Immature natural killer cell (primary cell): ENCODE measurements at regions not wholly inside any gene's neighbourhood (a gene's known extent, or its start where the extent isn't known, plus 50 kb on each side); places are given as distances from the start of the nearest gene placed in this dataset.

Experiments
- DNase-seq, 3 donors: peaks; one replicate each; pipeline ENCODE4 v3.0.0; 2022; ENCODE audit warnings: mixed read lengths in 1 of 3
- H3K27ac Mint-ChIP-seq, 6 donors: one replicate each; pipeline ENCODE4 v1.8.0; 2020; ENCODE audit warnings: mixed read lengths in 6 of 6, mild to moderate bottlenecking in 5 of 6, inconsistent platforms in 4 of 6, moderate library complexity in 3 of 6
- H3K27me3 Mint-ChIP-seq, 3 donors: one replicate each; pipeline ENCODE4 v1.8.0; 2020 to 2021; ENCODE audit warnings: low read depth in 3 of 3, mild to moderate bottlenecking in 3 of 3, mixed read lengths in 3 of 3, moderate library complexity in 3 of 3, inconsistent platforms in 1 of 3
- H3K36me3 Mint-ChIP-seq, 3 donors: one replicate each; pipeline ENCODE4 v1.8.0; 2020; ENCODE audit warnings: mixed read lengths in 3 of 3, inconsistent platforms in 2 of 3, mild to moderate bottlenecking in 2 of 3
- H3K4me1 Mint-ChIP-seq, 2 donors: one replicate each; pipeline ENCODE4 v1.8.0; 2020; ENCODE audit warnings: inconsistent platforms in 2 of 2, mild to moderate bottlenecking in 2 of 2, mixed read lengths in 2 of 2, moderate library complexity in 1 of 2
- H3K4me3 Mint-ChIP-seq, 5 donors: one replicate each; pipeline ENCODE4 v1.8.0; 2020; ENCODE audit warnings: mild to moderate bottlenecking in 5 of 5, mixed read lengths in 5 of 5, inconsistent platforms in 3 of 5, moderate library complexity in 3 of 5
- H3K9me3 Mint-ChIP-seq, 6 donors: one replicate each; pipeline ENCODE4 v1.8.0; 2020; ENCODE audit warnings: mild to moderate bottlenecking in 6 of 6, mixed read lengths in 6 of 6, inconsistent platforms in 4 of 6, moderate library complexity in 3 of 6

DNA sequence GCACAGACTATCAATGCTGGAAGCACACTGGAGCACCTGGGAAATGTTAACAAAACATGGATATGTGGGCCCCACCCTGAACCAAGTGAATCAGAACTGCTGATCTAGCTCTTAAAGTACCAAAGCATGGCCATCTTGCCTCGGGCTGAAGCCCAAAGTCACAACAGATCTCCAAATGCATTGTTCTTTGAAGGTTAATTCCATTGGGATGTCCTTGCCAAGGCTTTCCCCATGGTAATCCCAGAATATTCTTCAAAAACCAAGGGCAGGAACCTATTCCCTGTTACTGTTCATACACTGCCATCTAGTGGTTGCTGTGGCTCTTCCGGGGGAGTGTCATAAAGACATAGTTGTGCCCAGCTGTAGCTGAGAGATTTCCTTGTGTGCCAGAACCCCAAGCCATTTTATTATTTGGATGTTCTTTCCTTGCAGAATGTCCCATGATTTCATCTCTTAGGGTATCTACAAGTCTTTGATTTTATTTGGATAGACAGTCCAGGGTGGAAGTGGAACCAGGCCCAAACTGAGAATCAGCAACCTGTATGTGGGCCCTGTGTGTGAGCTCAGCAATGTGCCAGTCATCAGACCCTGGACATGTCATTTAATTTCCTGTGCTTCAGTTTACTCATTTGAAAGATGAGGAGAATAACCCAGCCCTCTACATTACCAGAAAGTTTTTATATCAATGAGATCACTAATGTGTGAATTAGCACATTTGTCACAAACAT is 290.0 kb downstream of the ACTL7B start:
- Mint-ChIP-seq H3K27me3 (peaks cover 0 to 2% (median 0%) of the 10 kb centered on the region in 3 donors), H3K27ac (no peak overlapping the region), H3K36me3 (no peaks in the 10 kb centered on the region), H3K9me3 (no peaks in the 10 kb centered on the region), H3K4me3 (no peak overlapping the region), H3K4me1 (no peaks in the 10 kb centered on the region)
- no peak for DNase-seq

DNA sequence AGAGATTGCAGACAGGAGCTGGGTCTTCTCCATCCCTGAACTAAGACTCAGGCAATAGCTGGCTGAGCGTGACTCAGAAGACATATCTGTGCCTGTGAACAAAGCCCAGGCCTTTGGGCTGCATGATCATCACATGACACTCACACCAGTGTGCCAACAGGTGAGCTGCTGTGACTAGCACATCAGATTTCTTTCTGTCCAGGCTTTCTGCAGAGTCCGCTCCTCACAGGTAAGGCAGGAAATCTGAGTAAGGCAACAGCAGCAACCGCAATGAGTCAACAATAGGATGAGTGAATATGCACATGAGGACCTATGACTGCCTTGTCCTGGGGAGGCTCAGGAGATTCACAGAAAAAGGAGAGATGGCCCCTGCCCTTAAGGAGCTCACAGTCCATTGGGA is 293.6 kb downstream of the ACTL7B start:
- DNase-seq, result no peak
- H3K27me3 Mint-ChIP-seq, result peaks cover 2% of the 10 kb centered on the region in 3 donors
- no peaks in the 10 kb centered on the region for H3K4me1 Mint-ChIP-seq
- no peak overlapping the region for H3K4me3 Mint-ChIP-seq
- no peaks in the 10 kb centered on the region for H3K36me3 Mint-ChIP-seq
- H3K27ac Mint-ChIP-seq, result no peak overlapping the region
- no peaks in the 10 kb centered on the region for H3K9me3 Mint-ChIP-seq

DNA sequence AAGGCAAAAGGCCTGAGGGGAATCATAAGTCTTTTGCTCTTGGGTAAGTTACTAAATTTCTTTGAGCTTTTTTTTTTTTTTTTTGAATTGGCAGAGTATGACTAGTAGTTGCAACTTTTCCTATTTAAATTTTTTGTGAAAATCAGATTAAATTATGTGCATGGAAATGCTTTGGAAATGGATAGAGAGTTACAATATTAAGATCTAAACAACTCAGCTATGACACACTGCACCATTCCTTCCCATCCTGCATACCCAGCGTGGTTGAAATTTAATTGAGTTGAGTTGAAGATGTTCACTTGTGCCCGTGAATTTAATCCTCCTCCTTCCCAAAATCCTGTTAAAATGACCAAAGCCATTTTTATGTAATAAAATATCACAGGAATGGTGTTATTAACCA is 296.4 kb downstream of the ACTL7B start:
- Mint-ChIP-seq H3K4me3 (no peak overlapping the region), H3K9me3 (peaks cover 0 to 2% (median 0%) of the 10 kb centered on the region in 6 donors), H3K4me1 (no peaks in the 10 kb centered on the region), H3K36me3 (no peaks in the 10 kb centered on the region), H3K27me3 (peaks cover 2% of the 10 kb centered on the region in 3 donors), H3K27ac (no peak overlapping the region)
- DNase-seq, result no peak

DNA sequence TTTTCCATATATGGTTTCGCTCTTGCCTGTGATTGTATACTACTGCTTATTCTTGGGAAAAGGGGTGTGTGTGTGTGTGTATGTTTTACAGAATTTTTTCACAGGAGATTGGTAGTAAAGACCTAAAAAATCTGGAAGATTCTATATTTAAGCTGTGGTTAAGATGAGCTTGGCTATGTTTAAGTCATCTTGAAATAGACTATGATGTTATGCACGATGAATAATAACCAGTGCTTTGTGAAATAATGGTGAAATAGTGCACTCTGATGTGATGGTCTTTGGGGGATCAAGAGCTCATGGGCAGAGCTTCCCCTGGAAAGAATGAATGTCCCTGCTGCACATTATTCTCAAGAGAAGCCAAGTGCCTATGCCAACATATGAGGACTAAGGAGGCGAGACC is 301.0 kb downstream of the ACTL7B start:
- Mint-ChIP-seq H3K27ac (no peak overlapping the region), H3K36me3 (no peaks in the 10 kb centered on the region), H3K4me3 (no peak overlapping the region), H3K9me3 (peaks cover 0 to 4% (median 0%) of the 10 kb centered on the region in 6 donors), H3K27me3 (peaks cover 0 to 2% (median 2%) of the 10 kb centered on the region in 3 donors), H3K4me1 (no peaks in the 10 kb centered on the region)
- DNase-seq, result no peak

DNA sequence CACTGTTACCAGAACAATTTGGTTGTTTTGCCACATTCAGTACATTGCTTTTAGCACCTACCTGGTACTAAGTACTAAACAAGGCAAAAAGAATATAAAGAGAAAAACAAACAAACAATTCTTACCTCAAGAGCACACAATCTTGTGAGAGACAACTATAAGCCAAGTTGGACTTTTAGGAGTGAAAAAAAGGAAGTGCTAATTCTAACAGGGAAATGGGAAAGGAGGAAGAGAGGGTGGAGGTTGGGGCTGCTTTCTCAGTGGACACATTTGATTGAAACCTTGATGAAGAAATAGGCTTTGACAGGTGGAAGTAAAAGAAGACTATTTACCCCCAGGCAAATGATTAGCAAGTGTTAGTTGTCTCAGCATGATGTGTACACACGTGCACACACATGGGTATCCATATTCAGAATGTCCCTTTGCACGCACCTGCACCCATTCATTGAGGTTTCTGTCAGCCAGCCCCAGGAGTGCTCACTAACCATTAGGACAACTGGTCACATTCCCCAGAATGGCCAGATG is 302.6 kb downstream of the ACTL7B start:
- Mint-ChIP-seq H3K4me3 (no peak overlapping the region), H3K36me3 (no peaks in the 10 kb centered on the region), H3K27ac (no peak overlapping the region), H3K27me3 (peaks cover 0 to 2% (median 0%) of the 10 kb centered on the region in 3 donors), H3K9me3 (peaks cover 0 to 4% (median 0%) of the 10 kb centered on the region in 6 donors), H3K4me1 (no peaks in the 10 kb centered on the region)
- DNase-seq, result no peak

DNA sequence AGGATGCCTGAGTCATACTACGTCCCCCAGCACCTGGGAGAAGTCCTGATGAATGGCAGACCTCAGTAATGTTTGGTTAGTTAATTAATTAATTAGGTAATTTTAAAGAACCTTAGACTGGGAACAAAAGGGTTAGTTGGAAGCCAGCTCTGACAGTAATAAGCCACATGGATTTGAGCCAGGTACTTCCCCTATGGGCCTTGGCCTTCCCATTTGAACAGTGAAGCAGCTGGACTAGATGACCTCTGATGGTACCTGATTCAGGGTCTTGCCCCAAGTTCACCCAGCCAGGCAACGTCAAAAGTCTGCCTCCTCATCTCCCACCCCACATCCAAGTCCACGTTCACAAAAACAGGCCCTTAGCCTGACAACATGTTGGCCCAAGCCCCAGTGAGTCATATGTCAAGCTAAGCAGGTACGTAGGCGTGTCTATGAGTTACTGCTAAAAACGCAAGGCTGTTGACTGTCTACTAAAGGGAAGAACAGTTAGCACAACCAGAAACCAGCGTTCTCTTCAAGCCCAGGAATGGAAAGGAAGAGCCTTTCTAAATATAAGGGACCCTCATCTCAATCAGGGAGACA is 303.2 kb downstream of the ACTL7B start:
- peaks cover 0 to under 1% (median 0%) of the 10 kb centered on the region in 3 donors for H3K27me3 Mint-ChIP-seq
- H3K27ac Mint-ChIP-seq, result no peak overlapping the region
- no peaks in the 10 kb centered on the region for H3K36me3 Mint-ChIP-seq
- DNase-seq, result no peak
- H3K9me3 Mint-ChIP-seq, result peaks cover 0 to 4% (median 0%) of the 10 kb centered on the region in 6 donors
- no peak overlapping the region for H3K4me3 Mint-ChIP-seq
- no peaks in the 10 kb centered on the region for H3K4me1 Mint-ChIP-seq

DNA sequence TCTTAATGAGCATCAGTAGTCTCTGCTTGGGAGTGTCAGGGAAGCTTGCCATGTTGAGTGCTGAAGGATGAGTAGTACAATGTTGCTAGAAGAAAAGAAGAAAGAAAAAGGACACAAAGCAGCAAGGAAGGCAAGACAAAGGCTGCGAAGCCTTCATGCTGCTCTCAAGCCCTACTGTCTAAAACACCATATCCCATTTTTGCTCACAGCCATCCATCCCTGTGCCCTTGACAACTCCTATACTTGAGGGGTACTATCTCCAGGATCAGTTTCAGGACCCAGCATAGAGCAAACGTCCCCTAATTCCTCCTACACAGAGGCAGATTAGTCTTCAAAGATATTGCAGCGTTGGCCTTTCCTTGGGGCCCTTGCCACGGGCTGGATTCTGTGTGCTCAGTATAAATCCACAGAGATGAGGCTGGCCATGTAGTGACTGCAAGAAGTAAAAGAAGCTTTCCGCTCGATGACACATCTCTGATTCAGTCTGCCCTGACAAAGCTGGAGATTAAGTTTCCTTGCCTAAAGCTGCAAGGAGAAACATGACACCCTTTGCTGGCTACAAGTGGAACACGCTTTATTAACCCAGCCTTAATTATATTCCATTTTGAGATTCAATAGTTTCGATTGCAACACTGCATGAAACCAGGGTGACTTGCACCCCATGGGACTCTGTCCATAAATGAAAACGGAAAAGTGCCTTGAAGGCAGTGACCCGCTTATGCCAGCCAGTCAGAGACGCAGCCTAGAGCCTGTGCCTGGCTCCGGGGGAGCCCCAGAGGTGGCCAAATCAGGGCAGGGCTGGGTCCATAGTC is 304.6 kb downstream of the ACTL7B start:
- no peaks in the 10 kb centered on the region for H3K27me3 Mint-ChIP-seq
- H3K36me3 Mint-ChIP-seq, result no peaks in the 10 kb centered on the region
- DNase-seq, result no peak
- H3K4me1 Mint-ChIP-seq, result no peaks in the 10 kb centered on the region
- no peak overlapping the region for H3K27ac Mint-ChIP-seq
- peaks cover 0 to 2% (median 0%) of the 10 kb centered on the region in 6 donors for H3K9me3 Mint-ChIP-seq
- H3K4me3 Mint-ChIP-seq, result no peak overlapping the region

DNA sequence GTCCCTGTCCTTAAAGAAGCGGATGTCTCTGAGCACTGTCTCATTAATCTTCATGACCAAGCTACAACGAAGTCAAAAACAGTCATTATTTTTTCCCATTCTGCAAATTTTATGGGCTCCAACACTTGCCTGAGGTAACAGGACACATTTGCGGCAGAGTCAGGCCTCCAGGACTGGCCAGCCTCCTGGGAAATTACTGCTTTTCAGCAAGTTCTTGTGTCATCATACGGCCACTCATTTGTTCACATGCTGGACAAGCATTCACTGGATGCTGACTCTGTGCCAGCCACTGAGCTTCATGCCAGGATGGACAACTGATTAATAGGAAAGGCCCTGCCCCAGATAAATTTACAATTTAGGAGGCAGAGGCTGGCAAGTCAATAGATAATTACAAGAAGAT is 305.7 kb downstream of the ACTL7B start:
- no peaks in the 10 kb centered on the region for H3K36me3 Mint-ChIP-seq
- H3K4me1 Mint-ChIP-seq, result no peaks in the 10 kb centered on the region
- no peaks in the 10 kb centered on the region for H3K27me3 Mint-ChIP-seq
- peaks cover 0 to 2% (median 0%) of the 10 kb centered on the region in 6 donors for H3K9me3 Mint-ChIP-seq
- H3K4me3 Mint-ChIP-seq, result no peak overlapping the region
- no peak for DNase-seq
- no peak overlapping the region for H3K27ac Mint-ChIP-seq

DNA sequence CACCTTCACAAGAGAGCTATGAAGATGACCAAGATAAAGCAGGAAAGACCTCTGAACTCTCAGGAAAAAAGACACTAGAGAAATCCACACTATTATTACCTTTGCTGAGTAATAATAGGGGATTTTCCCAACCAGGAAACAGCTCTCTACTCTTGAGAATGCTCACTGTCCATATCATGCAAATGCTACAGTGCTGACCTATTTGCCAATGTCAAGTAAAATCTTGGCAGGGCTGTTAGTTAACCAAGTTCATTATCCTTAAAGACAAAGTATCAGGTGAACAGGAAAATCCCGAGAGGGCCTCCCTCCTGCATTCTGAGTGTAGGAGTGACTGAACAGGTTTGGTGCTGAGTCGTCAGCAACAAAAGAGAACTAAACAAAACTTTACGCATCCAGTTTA is 306.6 kb downstream of the ACTL7B start:
- H3K4me1 Mint-ChIP-seq, result no peaks in the 10 kb centered on the region
- H3K27ac Mint-ChIP-seq, result no peak overlapping the region
- H3K9me3 Mint-ChIP-seq, result peaks cover 0 to 3% (median 0%) of the 10 kb centered on the region in 6 donors
- H3K4me3 Mint-ChIP-seq, result no peak overlapping the region
- H3K36me3 Mint-ChIP-seq, result no peaks in the 10 kb centered on the region
- DNase-seq, result no peak
- peaks cover 0 to 2% (median 0%) of the 10 kb centered on the region in 3 donors for H3K27me3 Mint-ChIP-seq

DNA sequence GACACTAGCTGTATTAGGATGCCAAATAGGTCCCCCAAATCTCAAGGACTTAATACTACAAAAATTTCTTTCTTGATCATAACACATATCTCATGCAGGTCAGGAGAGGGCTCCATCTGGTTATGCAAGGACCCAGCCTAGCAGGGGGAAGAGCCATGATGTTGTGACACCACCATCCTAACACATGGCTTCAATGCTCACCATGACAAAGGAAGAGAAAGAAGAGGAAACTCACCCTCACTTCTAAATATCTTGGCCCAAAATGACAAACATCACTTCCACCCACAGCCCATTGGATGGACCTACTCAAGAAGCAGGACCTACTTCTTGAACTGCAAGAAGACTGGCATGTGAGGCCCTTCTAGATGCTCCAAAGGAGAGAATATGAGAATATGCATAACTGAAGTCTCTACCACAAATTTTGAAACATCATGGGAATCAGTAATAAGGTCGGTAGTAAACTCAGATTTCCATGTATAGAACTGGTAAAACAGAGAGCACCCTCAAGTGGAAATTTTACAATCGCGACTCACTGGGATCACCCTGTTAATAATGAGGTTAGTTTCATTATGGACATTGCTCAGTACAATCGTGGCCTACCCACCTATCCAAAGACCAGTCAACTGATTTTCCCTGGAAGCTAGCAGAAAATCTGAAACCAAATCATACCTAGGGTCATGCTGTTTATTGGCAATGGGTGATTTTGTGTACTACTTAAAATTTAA is 308.2 kb downstream of the ACTL7B start:
- Mint-ChIP-seq H3K4me1 (no peaks in the 10 kb centered on the region), H3K9me3 (peaks cover 0 to 3% (median 0%) of the 10 kb centered on the region in 6 donors), H3K4me3 (no peak overlapping the region), H3K27me3 (peaks cover 0 to 4% (median 2%) of the 10 kb centered on the region in 3 donors), H3K36me3 (no peaks in the 10 kb centered on the region), H3K27ac (no peak overlapping the region)
- DNase-seq, result no peak

DNA sequence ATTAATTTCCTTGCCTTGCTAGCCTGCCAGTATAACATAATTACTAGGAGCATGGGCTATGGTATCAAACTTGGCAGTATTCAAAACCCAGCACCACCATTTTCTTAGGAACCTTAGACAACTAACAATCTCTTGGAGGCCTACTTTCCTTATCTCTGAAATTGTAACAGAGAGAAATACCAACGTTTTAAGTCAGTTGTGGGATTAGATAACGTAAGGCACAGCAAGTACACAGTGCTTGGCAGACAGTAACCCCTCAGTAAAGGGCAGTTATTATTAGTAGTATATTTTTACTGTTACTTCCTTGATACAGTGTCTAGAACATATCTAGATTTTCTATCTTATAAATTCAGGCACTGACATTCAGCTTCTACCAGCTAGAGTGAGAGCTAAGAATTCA is 309.6 kb downstream of the ACTL7B start:
- Mint-ChIP-seq H3K9me3 (peaks cover 0 to 3% (median 0%) of the 10 kb centered on the region in 6 donors), H3K27me3 (peaks cover 0 to 4% (median 2%) of the 10 kb centered on the region in 3 donors), H3K27ac (no peak overlapping the region), H3K36me3 (no peaks in the 10 kb centered on the region), H3K4me1 (no peaks in the 10 kb centered on the region), H3K4me3 (no peak overlapping the region)
- no peak for DNase-seq

DNA sequence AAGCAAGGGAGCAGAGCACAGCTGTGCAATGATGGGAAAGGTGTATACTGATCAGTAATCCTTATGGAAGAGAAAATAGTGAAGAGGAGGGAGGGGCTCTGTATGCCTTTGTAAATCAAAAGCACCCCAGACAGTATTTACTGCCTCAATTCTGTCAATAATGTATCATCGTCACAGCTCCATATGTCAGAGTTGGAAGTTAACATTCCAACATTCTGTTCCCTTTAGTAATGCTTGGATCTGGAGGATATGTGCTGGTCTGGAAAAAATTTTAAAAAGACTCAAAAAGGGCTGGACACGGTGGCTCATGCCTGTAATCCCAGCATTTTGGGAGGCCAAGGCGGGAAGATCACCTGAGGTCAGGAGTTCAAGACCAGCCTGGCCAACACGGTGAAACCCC is 310.4 kb downstream of the ACTL7B start:
- H3K4me3 Mint-ChIP-seq, result no peak overlapping the region
- no peak overlapping the region for H3K27ac Mint-ChIP-seq
- no peak for DNase-seq
- no peaks in the 10 kb centered on the region for H3K4me1 Mint-ChIP-seq
- no peaks in the 10 kb centered on the region for H3K36me3 Mint-ChIP-seq
- peaks cover 0 to 3% (median 0%) of the 10 kb centered on the region in 6 donors for H3K9me3 Mint-ChIP-seq
- H3K27me3 Mint-ChIP-seq, result peaks cover 0 to 4% (median 2%) of the 10 kb centered on the region in 3 donors

DNA sequence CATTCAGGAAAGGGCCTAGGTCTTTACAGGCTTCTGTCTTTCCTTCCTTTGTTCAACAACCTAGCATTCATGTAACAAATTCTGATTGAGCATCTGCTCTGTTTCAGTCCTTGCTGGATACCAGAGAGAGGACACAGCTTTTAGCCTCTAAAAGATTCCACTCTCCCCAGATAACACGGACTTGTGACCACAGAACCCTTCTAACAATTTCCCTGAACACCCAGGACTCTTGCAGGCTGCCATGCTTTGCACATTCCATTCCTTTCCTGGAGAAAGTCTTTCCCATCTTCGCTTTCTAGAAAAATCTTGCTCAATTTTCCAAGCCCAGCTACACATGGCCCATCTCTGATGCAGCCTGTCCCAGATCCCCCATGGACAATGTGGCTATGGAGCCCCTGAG is 310.9 kb downstream of the ACTL7B start:
- Mint-ChIP-seq H3K9me3 (peaks cover 0 to 3% (median 0%) of the 10 kb centered on the region in 6 donors), H3K4me3 (no peak overlapping the region), H3K27me3 (peaks cover 0 to 4% (median 2%) of the 10 kb centered on the region in 3 donors), H3K36me3 (no peaks in the 10 kb centered on the region), H3K27ac (no peak overlapping the region), H3K4me1 (no peaks in the 10 kb centered on the region)
- no peak for DNase-seq
